UCSD-AML1 (cell line): ENCODE measurements at regions not wholly inside any gene's neighbourhood (a gene's known extent, or its start where the extent isn't known, plus 50 kb on each side); places are given as distances from the start of the nearest gene placed in this dataset.

Source experiments
- DNase-seq: peaks from one replicate; lab custom pipeline; 2025; ENCODE audit not compliant: unreplicated experiment; lab: John Stamatoyannopoulos, UW

DNA sequence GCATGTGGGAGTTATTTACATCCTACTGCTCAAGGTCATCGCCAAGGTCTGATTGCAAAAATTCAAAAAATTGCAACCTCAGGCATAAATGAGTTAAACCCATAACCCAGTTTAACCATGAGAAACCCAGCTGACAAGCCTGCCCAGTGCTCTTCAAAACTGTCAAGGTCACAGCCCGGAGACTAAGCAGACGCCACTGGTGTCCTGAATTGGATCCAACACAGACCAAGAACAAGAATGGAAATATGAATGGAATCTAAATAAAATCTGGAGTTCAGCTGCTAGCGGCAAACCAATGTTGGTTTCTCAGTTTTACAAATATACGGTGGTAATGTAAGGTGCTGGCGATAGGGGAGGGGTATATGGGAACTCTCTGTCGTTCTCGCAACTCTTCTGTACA, 201.5 kb upstream of the MVB12B start:
- no peak for DNase-seq

DNA sequence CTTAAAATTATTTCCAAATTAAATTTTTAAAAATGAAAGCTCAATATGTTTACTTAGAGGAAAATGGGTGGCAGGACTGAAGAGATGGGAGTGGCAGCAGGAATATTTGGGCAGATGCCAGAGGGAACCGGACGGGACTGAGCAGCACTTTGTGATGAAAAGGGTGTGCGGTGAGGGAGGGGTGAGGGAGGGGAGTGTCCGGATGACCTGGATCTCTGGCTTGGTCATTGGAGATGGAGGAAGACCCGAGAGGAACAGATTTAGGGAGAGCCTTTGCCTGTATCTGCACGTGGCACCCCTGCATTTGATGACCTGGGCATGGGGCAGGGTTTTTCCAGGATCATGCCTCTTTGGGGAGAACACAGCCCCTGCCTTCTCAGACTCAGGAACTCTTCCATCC, 201.1 kb upstream of the MVB12B start:
- no peak for DNase-seq

DNA sequence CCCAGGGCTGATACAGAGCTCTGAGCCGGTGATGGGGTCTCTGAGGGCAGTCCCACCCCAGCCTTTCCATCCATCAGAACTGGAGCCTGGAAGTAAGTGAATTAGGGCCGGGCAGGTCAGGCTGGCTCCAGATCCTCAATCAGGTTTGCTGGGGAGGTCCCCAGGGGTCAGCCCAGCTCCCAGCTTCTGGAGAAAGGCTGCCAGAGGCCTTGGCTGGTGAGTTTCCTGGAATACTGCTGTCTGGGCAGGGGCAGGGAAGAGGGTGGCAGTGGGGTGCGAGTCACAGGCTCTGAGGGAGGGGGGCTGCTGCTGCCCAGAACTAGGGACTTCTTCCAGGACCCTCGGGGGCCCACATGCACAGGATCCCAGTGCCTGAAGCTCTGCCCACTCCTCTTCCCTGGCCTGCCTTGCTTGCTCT, 200.6 kb upstream of the MVB12B start:
- DNase-seq = no peak

DNA sequence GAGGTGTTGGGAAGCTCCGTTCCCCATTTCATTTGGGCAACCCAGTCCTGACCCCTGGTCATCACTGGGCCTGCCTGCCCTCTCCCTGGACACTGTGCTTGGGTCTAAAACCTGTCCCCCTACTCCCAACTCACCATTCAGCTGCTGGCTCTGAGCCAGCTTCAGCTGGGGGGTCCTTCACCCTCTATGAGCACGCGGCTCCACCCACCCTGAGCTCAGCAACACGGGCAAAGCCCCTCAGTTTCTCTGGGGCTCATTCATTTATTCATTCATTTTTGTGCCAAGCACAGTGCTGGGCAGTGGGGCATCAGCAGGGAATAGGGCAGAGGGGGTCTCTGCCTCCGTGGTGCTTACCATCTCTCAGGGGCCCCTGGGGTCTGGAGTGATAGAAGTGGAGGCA, 199.8 kb upstream of the MVB12B start:
- no peak for DNase-seq

DNA sequence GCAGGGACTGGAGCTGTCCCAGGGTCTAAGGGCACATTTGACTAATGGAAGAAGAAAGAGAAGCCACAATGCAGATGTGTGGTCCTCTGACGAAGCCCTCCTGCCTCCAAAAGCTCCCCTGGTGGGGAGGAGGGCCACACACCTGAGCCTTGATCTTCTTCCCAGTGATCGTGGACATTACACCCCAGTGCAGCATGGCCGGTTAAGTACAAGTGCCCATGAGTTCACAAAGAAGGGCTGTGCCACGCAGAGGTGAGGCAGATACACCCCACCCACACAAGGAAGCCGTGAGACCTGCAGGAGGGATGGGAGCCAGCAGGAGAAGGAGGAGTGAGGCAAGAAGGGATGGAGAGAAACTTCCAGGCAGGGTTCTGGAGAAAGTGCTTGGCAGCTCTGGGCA, 199.0 kb upstream of the MVB12B start:
- no peak for DNase-seq

DNA sequence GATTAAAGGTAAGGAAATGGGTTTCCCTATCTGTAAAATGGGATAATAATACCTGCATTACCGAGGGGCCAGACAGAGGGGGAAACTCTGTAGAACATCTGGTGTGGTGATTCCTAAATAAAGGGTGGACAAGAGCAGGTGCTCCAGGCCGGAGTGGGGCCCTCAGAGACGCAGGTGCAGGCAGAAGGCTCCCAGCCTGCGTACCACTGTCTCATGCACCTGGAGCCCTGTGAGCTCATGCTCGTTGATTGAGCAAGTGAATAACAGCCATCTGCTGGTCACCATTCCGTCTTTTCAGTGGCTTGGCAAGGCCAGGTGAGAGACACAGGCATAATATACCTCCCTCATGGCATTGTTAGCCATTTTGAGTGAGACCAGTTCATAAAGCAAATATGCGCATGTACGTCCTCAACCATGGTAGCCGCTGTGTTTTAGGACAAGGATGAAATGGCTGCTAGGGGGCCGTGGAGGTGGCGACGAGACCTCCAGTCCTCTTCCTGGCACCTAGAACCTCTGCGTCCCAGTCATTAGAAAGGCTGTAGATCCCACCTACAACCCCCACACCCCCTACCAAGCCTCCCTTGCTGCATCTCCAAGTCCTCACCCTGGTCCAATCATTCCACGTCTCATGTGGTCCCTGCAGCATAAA, 198.0 kb upstream of the MVB12B start:
- DNase-seq = no peak

DNA sequence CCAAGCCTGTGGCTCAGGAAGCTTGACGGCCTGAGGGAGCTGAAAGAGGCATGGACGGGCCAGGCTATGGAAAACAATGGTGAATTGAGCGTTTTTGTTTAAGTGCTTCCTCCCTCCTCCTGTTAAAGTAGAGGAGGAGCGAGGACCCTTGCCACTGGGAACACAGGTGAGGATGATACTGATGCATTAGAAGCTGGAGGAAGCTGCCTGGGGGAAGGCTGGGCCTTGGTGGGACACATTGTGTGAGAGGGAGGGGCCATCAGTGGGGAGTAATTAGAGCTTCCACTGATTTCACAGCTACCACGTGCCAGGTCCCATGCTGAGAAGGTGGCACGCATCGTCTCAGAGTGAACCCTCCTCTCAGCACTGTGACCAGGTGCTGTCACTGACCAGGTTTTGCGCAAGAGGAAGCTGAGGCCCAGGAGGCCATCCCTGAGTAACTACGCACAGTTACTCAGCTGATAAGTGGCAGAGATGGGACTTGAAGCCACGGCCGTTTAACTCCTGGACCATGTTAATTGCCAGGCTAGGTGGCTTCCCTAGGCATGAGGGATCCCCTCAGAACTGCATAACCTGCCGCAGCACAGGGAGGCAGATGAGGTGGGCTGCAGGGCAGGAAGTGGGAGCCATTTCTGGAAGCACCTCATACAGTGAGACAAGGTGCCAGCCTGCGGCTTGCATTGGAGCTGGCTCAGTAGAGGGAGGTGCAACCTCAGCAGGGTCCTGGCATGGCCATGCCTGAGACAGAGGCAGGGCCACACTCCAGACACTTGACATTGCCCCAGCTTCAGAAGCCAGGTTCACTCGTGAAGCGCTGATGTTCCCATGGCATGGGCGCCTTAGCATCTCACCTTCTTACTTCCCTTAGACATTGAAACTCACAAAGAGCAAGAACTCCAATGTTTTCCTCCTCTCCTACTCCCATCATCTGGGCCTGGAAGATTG, 195.3 kb upstream of the MVB12B start:
- no peak for DNase-seq

DNA sequence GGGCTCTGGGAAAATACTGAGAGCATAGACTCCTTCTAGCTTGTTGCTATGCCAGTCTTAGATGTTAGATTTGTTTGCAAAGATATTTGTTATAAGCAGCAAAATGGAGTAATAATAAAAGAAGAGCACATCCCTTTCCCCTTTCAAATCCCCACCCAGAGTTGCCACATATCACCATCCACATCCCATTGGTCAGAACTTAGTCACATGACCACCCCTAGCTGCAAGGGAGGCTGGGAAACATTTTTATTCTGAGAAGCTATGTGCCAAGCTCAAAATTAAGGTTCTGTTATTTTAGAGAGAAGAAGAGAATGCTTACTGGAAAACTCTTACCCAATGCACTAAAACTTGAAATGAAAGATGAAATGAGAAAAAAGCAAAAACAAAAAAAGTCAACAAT, 193.9 kb upstream of the MVB12B start:
- no peak for DNase-seq

DNA sequence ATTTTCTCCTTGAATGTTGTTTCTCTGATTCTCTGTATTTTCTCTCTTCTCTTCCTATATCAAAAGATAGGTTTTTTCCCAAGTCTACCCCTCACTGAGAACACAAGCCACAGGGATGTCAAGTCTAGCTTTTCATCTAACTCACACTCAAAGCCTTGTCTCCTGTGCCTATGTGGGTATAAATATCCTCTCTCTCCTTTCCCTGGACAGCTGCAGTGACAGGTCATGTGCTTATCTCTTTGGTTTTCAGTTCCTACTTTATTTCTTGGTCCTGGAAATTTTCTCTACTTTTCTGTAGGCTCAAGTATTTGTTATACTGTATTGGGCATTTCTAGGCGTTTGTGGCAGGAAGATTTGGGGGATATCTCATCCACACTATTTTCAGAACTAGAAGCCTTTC, 182.4 kb upstream of the MVB12B start:
- no peak for DNase-seq

DNA sequence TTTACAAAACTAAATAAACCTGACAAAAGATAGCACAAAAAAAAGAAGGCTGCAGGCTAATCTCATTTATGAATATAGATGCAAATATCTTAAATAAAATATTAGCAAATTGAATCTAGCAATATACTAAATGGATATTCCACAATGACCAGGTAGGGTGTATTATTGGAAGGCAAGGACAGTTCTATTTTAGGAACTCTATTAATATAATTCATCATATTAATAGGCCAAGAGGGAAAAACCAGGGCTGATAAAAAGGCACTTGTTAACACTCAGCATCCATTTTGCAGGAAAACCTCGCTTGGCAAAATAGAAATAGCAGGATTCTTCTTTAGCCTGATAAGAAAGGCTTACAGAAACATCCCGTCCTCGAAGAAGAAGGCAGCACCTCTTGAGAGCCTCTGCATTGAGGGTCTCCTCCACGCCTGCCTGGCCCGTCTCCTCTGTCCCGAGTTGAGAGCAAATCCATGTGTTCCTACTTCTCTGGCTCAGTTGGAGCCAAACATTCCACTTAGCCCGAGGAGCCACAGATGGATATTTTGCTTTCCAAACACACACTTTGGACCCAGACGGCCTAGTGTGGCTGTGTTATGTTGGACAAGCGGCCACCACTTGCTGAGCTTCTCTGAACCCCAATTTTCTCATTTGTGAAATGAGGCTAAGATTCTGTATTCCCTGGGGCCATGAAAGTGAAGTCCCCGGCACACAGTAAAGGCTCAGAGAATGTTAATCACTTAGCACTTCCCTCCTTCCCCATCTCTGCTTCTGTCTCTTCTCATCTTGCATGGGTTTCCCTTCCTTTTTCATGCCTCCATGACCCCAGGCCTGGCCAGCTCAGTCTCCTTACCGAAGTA, 181.8 kb upstream of the MVB12B start:
- no peak for DNase-seq

DNA sequence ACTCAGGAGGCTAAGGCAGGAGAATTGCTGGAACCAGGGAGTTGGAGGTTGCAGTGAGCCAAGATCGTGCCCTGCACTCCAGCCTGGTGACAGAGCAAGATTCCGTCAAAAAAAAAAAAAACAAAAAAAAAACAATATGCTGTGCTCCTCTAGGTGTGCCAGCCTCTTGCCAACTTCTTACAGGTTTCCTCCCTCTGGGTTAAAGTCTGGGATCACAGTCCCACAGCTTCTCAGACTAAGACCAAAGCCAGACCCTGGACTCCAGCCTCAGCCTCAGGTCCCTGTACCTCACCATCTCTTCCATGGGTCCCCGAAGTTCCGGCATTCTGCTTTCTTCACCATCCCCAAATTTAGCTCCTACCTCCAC, 180.8 kb upstream of the MVB12B start:
- DNase-seq = no peak

DNA sequence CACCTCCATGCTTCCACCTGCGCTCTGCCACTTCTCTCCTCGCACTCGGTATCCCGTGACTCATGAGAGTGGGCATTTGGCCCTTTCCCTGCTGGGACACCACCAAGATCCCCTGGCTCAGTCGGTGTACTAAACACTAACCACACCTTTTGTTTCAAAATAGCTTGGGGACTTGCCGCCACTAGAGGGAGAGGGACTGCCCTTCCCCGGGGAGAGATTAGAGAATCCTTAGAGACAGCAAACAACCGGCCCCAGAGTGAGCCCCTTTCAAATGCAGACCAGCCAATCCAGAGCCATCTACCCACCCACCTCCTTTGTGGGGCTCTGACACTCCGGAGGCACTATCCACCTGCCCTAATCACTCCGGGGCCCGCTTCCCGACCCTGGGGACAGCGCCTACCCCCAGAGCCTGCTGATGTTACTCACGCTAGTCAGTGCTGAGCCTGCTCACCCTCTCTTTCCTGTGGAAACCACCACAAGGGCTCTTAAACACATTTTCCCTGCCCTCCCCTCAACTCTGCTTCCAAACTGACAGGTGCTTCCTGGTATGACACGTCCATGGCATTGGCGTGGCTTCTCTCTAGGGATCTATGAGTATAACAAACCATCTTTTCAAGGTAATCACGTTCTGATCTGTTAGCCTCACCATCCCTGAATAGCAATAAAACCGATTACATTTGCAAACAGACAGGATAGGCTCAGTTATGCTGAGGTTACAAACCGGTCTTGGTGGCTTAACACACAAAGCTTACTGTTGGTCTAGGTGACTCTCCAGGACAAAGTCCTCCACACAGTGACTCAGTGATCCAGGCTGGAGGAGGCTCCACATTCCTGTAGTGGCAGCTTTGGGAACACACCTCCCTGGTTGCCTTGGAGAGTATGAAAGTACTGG, 180.1 kb upstream of the MVB12B start:
- DNase-seq = peak; percentile 56

DNA sequence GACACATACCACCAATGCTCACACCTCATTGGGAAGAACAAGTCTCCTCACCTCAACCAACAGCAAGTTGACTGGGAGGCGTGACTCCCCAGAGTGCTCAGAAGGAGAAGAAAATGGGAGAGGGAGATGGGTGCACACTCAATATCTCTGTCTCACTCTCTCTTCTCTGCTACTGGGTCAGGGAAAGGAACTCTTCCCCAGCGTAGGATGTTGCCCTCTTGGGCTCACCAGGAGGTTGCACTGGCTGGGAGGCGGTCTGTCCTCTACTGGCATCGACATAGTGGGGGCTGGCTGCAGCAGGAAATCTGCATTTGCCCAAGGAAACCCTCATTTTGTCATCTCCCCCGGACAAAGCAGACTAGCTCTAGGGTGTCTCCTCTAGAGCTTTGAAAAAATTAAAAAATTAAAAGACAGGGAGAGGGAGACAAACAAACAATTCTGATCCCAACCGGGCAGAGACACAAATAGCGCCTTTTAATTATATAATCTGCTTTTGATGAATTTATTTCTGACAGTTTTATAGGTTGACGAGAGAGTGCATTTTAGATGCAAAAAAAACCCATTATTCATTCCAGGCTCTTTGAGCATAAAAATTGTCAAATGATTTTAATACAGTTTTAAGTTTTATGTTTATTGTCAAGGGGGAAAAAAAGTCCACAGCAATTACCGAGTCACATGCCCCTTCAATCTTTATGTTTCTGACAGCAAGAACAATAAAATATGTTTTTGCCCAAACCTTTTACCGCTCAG, 179.3 kb upstream of the MVB12B start:
- no peak for DNase-seq

DNA sequence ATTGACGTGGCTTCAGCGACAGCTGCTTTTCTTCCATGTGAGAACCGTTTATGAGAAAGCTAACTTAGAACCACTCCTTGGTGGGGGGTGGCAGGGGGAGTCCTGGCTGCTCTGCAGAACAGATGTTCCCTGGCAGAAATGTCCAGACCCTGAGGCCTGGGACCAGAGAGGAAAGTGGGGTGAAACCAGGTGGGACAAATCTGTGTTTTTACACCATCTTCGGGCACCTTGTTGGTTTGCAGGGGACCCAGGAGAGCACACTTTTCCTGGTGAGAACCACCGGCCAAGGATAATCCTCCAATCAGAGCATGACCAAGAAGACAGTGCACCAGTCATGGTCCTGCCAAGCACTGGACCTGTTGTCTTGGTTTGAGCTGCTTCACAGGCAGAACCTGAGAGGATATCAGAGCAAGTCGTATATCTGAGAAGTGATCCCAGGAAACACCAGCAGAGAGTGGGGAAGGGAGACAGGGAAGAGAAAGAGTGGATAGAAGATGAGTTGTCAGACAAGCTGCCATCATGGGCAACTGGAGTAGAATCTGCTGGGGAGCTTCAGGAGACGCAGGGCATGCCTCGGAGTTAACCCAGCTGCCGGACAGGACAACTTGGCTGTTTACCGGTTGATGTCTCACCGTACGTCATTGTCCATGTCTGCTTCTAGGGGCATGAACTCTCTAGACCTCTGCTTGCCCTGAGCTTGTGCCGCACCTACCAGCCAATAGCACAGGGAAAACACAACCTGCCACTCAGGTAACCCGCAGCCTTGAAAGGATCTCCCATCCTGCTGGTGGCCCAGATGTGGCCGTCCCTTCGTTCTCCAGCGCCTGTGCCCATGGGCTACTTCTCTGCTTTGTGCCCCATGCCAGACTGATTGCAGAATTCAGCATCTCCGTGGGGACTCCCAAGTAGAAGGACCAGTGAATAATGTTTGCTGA, 178.4 kb upstream of the MVB12B start:
- no peak for DNase-seq

DNA sequence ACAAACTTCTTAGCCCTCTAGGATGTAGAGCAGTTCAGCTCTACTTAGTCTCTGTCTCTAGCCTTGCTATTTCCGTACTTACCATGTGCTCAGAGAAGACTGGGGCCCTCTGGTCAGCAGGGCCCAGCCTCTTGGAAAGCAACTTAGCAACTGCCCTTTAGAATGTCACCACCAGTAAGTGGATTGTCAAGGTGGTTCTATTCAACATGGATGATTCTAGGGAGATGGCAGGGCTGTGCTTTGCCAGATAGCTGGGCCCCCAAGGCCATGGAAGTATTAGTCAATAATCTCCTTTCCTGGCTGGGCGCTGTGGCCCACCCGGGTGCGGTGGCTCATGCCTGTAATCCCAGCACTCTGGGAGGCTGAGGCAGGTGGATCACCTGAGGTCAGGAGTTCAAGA, 177.6 kb upstream of the MVB12B start:
- no peak for DNase-seq

DNA sequence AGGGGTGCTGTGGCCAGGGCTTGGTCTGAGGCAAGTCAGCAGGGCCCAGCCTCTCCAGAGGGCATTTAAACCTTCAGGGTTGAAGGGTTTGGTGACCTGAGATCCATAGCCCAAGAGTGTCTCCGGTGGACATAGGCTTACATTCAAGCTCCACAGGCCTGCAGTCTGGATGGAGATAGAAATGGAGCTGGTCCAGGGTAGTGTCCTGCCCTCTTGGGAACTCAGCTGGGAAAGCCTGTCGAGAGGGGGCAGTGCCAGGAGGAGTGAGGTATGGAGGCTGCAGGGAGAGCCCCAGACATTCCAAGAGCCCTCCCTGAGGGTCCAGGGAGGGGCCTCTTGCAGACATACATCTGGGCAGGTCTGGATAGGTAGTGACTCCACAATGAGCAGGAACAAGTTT, 177.0 kb upstream of the MVB12B start:
- DNase-seq = no peak

DNA sequence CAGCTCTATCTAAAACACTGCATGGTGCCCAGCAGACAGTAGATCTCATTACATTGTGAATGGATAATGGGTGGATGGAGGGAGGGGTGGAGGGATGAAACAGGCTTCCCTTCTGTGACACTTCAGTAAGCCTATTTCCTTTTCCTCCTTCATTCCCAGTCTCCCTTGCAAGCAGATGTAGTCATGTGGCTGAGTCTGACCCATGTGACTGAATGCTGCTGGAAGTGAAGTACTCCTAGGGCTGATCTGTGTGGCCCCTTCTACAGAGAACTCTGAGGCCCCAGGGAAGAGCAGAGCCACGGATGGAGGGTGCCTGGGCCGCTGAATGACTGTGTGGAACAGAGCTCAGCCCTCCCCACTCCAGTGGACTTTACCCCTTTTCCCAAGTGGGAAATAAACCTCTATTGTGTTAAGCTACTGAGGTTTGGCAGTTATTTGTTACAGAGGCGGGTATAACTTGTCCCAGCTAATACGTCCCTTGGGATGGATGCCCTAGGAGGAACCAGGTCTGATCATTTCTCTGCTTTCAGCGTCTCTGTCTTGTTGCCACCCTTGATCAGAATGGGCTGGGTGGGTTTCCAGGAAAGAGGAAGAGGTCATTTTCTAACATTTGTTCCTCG, 176.1 kb upstream of the MVB12B start:
- DNase-seq = no peak

DNA sequence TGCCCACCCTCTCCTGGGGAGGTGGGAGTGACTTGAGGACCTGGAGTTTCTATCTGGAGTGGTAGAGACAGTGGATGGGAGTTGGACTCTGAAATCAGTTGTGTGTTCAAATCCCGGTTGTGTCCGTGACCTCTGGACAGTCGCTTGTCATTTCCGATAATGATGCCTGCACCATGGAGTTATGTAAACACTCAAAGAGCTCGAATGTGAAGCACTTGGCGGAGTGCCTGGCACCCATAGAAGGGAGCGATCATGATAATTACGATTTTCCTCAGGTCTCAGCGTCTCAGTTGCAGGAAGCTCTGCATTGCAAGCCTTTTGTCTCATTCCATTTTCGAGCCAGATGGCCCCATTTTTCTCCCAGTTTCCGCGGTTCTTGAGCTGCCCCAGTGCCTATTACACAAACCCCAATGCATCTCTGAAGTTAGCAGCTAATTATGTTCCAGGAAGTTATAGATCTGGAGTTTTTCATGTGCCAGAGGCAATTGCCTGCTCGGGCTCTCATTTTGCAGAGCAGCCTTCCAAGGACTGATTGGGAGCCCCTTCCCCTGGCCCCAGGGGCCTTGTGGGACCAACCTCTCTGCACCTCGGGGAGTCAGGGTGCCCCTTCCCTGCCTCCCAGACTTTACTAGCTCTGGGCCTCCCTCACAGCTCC, 175.5 kb upstream of the MVB12B start:
- no peak for DNase-seq
